HG03139 (cell line): ENCODE measurements at regions not wholly inside any gene's neighbourhood (a gene's known extent, or its start where the extent isn't known, plus 50 kb on each side); places are given as distances from the start of the nearest gene placed in this dataset.
"Not testable (repeated sequence)": the region's sequence is repeated elsewhere in the genome, so short reads cannot be mapped to it uniquely, and the experiment has no call there.

Experiments used
- ATAC-seq: cut with Tn5 transposase; IDR thresholded peaks from one replicate; pipeline ENCODE4 v1.9.1; 2021; ENCODE audit not compliant: unreplicated experiment

DNA sequence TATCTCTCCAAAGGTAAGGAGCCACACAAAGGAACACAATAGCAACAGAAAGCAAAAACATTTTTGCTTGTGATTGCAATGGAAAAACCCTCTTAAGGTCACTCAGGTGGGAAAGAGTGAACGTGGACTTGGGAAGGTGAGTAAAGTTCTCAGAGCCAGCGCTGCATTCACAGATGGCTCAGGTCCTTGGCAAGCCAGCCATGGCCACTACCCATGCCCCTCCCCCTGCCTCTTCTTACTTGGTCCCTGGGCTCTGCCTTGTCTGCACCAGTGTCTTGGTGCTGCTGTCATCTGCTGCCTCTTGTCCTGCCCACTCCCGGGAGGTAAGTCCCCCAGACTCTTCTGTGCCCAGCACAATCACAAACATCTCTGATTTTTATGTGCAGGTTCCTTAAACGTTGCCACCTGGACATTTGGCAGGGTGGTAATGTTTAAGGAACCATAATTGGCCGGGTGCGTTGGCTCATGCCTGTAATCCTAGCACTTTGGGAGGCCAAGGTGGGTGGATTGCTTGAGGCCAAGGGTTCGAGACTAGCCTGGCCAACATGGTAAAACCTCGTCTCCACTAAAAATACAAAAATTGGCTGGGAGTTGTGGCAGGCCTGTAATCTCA is 74.6 kb downstream of the FEM1C start:
- no peak for ATAC-seq

DNA sequence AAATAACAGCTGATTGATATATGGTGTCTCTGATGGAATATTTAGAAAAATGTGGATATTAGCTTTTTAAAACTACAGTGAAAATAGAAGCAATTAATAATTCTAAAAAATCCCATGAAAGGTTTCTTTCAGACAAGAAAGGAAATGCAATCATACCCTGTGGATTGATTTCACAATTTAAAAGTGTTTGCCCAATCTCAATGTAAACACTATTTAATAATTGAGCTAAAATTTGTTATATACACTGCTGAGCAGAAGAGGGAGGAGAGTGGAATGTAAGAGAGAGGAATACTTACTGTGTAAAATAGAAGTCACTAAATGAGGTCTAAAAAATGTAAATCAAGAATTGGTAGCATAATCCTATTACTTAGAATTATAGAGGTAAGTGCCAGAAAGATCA is 76.9 kb downstream of the FEM1C start:
- ATAC-seq = no peak

DNA sequence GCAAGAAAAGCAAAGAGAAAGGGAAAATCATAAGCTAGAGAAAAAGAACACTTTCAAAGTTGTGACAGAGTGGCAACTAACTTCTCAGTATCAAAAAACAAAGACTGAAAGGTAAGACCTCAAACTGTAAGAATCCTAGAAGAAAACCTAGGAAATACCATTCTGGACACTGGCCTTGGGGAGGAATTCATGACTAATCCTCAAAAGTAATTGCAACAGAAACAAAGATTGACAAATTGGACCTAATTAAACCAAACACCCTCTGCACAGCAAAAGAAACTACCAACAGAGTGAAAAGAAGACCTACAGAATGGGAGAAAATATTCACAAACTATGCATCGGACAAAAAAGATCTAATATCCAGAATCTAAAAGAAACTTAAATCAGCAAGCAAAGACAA is 79.1 kb downstream of the FEM1C start:
- no peak for ATAC-seq

DNA sequence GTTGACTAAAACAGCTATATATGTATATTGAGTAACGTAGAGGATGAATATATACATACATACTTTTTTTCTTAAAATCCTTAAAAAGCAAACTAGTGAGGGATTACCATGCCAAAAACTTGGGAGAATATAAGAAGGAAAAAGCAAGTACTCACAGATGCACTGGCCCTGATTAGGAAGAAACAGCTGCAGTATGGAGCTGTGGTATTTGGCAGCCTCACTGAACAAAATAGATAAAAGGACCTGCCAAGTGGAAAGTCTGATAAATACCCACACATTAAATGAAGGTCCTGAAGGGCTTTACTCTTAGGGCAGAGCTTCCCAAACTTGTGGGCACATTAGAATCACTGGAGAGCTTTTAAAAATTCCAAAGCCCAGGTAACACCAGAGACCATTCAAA is 80.6 kb downstream of the FEM1C start:
- no peak for ATAC-seq

DNA sequence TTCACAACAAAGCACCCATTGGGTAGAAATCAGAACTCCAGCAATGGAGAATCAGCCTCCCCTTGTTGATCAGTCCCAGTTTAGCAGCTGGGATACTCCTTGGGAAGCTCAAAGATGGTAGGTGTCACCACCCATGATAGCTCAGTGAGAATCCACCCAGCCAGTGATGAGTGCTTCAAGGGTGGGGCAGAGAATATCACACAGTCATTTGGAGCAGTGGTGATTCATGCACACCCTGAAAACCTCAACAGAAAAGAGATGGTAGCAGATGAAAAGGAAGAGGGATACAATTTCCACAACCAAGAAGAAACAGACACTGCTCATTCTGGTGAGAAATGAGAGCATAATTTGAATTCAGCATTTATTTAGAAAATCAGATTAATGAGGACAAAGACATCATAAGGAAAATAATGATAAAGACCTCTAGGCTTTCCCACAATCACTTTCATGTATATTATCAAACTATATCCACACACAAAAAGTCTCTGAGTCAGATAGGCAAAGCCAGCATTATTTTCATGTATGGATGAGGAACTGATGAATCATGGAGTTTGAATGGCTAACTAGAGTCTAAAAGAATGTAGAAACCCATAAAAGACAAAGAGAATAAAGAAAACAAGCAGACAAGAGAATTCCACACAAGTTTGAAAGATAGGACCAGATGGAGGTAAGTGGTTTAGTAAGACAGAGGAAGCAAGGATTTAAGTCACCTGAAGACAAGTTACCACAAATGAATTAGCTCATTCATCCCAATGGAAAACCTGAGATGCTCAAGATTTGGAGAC is 82.9 kb downstream of the FEM1C start:
- no peak for ATAC-seq

DNA sequence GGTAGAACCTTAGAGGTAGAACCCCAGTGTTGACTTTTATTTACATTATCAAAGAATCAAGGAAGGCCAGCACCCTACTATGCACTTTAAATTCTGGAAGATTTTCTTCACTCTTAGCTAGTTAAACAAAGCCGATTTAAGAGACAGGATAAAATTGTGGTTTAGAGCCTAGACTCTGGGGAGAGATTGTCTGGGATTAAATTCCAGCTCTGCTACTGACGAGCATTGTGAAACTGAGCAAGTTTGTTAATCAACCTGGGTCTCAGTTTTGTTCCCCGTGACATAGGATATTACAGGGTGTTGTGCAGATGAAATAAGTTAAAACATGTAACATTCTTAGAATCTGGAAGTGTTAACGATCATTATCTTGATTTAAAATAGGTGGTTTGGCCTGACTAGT is 83.5 kb downstream of the FEM1C start:
- no peak for ATAC-seq

DNA sequence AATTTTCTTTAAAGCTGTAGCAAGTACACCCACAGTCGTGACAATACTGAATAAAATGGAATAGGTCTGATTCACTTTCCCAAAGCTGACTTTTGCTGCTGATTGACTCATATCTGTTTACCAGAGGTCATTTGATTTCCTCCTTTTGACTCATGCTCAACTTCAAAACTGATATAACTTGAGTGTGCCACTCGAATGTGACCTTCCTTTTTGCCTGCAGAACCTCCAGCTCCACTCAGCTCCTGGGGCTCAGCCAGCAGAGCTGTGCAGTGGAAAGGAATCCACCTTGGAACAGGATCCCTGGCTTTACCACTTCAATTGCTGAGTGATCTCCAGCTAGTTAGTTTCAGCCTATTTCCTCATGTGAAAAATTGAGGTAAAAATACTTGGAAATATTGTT is 84.1 kb downstream of the FEM1C start:
- ATAC-seq = peak; percentile 54

DNA sequence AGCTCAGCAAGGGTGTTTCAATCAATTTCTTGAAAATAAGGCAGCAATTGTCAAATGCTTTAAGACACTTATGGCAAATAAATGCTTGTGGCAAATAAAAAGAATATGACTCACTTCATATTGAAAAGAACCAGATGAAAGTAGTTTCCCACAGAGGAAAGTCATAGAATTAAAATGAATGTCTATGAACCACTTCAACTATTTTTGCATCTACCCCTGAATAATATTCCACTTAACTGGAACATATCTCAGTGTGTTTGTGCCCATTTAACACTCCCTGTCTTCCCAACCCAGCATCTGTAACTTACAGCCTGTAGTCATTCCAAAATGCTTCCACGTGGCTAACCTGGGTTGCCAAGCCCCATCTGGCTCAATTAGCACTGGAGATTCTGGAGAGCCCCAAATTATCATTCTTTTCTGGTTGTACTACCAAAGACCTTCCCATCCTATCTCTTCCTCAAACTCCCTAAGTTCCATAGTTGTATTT is 84.7 kb downstream of the FEM1C start:
- ATAC-seq = no peak

DNA sequence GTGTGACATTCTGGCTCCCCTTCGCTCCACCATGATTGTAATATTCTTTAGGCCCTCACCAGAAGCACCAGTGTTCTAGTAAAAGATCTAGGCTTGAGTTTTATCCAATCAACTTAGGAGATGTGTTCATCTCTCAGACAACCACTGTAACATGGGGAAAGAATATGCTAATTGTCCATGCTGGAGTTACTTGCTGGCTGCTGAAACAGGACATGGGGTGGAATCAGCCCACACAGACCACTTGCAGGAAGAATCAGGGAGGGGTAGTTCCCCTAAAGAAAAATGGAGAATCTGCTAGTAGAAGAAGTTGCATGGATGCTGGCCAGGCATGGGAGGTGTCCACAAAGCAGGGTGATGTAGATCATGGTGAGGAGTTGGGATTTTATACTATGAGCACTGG is 86.2 kb downstream of the FEM1C start:
- ATAC-seq = no peak

DNA sequence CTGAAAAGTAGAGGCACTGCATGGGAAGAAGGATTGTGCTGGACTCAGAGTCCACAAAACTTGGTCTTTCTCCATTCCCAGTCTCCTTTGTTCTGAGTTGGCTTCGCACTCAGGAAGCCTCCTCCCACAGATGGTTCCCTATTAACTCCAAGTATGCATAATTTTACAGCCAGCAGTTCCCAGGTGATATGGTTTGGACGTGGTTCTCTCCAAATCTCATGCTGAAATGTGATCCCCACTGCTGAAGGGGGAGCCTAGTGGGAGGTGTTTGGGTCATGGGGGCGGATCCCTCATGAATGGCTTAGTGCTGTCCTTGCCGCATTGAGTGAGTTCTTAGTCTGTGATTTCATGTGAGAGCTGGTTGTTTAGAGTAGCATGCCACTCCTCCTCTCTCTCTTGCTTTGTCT is 86.6 kb downstream of the FEM1C start:
- no peak for ATAC-seq

DNA sequence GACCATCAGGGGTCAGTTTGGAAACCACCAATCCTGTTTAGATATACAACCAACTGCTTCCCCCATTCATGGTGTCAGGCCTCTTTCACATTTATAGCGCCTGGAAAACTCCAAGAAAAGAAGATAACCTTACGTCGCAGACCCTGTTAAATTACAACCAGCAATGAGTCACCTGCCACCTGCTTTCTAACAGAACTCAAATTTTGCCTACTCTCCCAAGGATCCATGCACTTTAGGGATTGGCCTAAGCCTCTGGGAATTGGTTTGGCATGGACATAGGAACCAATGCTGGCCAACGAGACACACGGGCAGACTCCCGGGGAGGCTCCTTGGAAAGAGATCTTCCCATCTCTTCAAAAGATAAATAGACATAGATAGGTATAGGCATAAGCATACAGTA is 87.0 kb downstream of the FEM1C start:
- no peak for ATAC-seq

DNA sequence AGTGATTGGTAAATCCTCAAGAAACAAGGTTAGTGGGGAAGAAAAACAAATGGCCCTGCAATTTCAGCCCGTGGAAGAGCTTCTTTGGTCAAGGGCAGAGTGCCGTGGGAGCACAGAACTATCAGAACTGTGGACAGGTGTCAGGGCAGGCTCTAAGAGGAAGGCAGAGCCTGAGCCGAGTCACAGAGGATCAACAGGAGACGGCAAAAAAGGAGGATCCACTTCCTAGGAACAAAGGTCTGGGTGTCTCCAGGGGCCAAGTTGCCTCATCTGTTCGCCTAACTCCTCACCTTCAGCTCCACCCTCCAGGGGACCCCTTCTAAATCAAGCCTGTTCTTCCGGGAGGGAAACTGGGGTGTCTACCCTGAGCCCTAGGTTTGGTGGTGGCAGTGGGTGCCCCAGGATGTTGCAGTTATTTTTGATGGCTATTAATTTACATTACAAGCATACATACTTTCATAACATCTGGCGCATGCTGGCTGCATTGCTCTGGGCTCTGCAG is 88.0 kb downstream of the FEM1C start:
- no peak for ATAC-seq

DNA sequence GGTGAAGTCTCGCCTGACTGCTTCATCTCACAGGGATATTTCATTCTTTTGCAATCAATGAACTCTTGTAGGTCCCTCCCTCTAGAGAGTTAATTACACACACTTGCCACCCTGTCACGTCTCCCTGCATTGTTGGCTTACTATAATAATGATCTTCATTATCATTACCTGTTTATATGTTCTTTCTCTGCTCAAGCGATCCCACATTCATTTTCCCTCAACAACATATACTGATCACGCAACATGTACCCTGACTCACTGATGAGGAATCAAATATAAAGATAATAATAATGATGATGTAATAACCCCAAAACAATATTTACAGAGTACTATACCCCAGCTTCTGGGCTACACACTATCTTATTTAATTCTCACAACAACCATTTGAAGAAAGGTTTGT is 88.5 kb downstream of the FEM1C start:
- no peak for ATAC-seq

DNA sequence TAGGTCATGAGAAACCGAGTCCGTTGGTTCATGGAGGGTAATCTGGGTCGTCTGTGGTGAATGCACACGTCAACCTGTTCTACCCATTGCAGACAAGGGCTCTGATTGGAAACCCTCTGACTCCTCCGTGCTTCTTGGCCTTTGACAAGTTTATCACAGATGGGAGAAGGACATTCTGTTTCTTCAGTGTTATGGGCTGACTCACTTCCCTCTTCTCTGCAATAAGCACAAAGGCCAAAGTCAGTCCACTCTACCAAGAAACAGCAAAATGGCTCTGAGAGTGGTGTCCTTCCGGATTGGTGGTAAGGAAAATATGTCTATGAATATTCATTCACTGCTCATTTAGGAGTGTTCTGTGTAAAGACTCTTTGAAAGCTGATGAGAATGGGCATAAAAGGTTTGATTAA is 89.3 kb downstream of the FEM1C start:
- ATAC-seq = no peak

DNA sequence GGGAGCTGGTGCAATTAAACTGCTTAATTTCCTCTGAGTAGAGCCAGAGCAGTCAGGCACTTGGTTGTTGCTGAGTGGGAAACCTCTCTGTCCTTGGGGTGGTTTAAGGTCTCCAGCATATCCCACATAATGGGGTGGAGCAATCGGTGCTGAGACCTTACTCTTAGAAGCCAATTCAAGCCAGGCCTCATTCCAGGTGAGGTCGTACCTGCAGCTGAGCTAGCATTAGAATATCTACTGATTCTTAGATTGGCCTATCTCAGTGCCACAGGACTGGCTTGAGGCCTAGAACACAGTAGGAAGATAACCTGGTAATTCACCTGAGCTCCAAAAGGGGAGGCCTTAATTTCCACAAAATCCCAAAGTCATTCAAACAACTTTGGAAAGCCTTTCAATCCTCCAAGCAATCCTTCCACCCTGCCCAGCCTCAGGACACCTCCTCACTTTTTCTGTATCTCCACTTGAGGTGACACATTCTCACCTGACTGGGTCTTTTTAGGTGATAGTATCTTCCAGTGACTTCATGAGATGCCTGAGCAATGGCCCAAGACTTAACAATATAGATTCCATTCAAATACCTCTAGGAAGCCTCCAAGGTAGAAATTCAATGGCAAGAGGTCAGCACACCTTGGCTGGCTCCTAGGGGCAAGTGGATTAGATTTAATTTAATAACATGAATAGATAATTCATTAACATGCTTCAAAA is 91.0 kb downstream of the FEM1C start:
- ATAC-seq = no peak

DNA sequence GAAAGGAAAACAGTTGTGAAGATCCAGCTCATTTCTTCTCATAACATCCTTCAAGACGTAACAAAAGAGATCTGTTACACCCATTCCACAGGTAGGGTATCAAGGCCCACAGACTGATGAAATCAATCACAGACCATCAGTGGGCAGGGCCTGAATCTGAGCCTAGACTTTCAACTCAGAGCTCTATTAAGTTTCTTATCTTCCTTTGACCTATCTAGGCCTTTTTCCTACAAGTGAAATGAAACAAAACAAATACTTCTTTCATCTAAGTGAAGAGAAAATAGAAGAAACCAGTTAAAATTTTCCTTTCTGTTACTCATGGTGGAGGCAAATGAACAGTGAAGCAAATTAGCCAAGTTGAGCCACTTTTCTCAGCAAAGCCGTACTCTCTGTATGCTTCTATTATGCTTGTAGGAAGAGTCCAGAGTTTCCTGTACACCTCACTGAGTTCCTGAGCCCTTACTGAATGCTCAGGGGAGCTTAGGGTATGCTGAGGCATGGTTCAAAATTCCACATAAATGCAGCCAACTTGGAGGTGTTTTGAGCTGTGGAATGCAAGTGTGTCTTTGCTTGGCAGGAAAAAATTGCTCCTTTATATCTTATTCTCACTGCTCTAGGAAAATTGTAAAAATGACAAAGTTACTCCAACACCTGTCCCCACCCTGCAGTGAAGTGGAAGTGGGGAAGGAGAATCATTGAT is 91.9 kb downstream of the FEM1C start:
- ATAC-seq = no peak

DNA sequence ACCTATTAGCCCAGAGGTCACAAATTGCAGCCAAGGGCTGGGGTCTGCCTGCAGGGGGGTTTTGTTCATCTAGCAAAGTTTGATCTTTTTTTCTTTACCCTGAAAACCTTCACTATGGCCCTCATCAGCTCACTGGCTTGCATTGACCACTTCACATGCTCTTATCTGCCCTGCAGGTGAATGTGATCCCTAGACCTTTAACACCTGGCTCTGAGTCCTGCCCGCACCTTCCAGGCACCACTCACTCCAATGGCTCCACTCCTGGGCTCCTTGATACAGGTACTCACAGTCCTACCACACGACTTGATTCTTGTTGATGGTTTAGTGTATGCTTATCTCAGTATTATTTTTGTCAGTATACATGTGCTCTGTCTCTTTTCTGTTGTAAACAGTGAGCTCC is 92.5 kb downstream of the FEM1C start:
- ATAC-seq = no peak

DNA sequence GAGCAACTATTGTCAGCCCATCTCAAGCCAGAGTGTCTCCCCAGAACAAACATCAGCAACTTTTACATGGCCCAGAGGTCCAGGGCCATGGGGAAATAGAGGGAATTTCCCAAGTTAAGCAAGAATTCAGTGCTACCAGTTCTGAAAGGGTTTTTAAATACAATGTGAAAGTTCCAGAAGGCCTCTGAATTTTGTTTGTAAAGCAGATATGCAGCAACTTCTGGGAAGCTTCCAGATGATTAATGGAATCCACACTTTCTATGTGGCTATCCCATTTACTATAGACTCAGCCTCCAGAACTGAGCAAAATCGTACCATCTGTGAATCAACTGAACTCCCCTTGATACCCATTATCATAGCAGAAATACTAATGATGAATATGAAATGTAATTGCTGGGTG is 93.8 kb downstream of the FEM1C start:
- ATAC-seq = no peak

DNA sequence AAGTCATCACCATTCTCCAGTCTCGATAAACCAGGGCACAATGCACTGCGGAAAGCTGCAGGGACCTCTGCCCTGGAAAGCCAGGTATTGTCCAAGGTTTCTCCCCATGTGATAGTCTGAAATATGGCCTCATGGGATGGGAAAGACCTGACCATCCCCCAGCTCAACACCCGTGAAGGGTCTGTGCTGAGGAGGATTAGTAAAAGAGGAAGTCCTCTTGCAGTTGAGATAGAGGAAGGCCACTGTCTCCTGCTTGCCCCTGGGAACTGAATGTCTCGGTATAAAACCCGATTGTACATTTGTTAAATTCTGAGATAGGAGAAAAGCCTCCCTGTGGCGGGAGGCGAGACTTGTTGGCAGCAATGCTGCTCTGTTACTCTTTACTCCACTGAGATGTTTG is 95.9 kb downstream of the FEM1C start:
- ATAC-seq = not testable (repeated sequence)

DNA sequence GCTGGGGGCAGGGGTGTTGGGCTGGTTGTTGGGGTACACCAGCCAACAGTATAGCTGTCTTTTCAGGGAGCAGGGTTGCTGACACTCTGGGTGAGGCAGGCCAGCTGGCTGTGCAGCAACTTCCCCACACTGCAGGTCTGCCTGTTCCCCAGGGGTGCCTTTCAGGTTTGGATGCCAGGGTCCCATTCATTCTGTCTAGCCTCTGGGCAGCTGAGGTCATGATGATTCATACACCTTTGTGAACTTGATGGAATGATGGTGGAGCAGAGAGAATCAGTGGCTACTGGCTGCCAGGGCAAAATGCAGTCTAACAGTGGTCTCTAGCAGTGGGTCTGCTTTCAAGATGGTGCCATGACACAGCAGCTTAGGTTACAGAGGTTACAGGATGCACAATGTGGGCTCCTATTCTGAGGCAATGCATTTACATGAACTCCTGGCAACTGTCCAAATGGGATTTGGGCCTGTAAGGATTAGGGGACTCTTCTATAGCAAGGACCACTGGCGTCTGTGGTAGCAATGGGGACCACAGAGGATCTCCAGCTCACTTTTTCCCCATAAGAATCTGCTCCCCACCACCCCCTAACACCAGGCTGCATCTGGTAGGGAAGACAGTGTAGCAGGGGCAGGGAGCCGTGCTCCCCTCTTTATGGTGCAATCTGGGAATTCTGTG is 103.7 kb downstream of the FEM1C start:
- ATAC-seq = no peak

DNA sequence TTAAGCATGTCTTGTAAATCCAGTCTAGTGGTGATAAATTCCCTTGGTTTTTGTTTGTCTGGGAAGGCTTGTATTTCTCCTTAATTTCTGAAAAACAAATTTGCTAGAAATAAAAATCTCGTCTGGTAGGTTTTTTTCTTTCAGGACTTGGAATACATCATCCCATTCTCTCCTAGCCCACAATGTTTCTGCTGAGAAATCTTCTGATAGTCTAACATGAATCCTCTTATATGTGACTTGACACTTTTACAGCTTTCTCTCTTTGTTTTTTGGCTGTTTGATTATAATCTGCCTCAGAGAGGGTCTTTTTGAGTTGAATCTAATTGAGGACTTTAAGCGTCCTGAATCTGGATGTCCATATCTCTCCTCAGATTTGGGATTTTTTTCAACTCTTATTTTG is 104.9 kb downstream of the FEM1C start:
- no peak for ATAC-seq
